GM12878 (cell line): ENCODE measurements at regions not wholly inside any gene's neighbourhood (a gene's known extent, or its start where the extent isn't known, plus 50 kb on each side); places are given as distances from the start of the nearest gene placed in this dataset.

Experiments
- ATAC-seq: fragments of 200-7000 bp; cut with Tn5 transposase; 3 replicates; pipeline ENCODE4 v1.9.1; 2020; ENCODE audit warnings: mild to moderate bottlenecking, moderate library complexity
- BruUV-seq: library from RNA; stranded (reverse); fragments of 400-500 nt; replicated peaks from 2 replicates; lab custom pipeline; 2021; lab: Mats Ljungman, UMichigan
- CTCF ChIA-PET: fragments of 300-600 bp; sonication (Branson Sonifier 250); formaldehyde crosslinking; extraction: SDS; loops from one replicate; lab custom pipeline; 2021; ENCODE audit warnings: inconsistent platforms; lab: Yijun Ruan, JAX
- POLR2A ChIA-PET: fragments of 350-600 bp; formaldehyde crosslinking; extraction: SDS; loops from one replicate; lab custom pipeline; 2021; ENCODE audit warnings: inconsistent platforms; lab: Charles Lee
- RAD21 ChIA-PET: fragments of 300-600 bp; sonication (Branson Sonifier 250); formaldehyde crosslinking; loops from one replicate; lab custom pipeline; 2023; ENCODE audit warnings: antibody characterized with exemption; ENCODE audit not compliant: unreplicated experiment; lab: Charles Lee
- SMC1A ChIA-PET: fragments of 300-600 bp; sonication (Branson Sonifier 250); formaldehyde crosslinking; loops from one replicate; lab custom pipeline; 2023; ENCODE audit not compliant: unreplicated experiment, uncharacterized antibody; lab: Charles Lee
- DNase-seq: peaks from one replicate; pipeline ENCODE4 v3.0.0-alpha.2; 2011; ENCODE audit warnings: low read depth, low spot score
- FAIRE-seq: peaks from 3 replicates; lab custom pipeline; 2011; peaks lifted over from hg19 to GRCh38; lab: Jason Lieb, UNC
- H2AFZ ChIP-seq: 2 replicates; pipeline ENCODE4 v1.6.0; 2011; ENCODE audit warnings: low read depth, low read length, control low read depth; ENCODE audit not compliant: control insufficient read depth
- H3K27ac ChIP-seq: 2 replicates; pipeline ENCODE4 v1.5.1; 2011; ENCODE audit warnings: control low read depth; ENCODE audit not compliant: control insufficient read depth, insufficient read depth
- H3K27me3 ChIP-seq, 2 experiments: replicated peaks in 1 of 2; 2 replicates each; pipeline versions ENCODE4 v1.6.0 to v1.6.1; 2011; ENCODE audit warnings: low read length in 1 of 2; ENCODE audit not compliant: control insufficient read depth in 2 of 2, insufficient read depth in 2 of 2
- H3K36me3 ChIP-seq, 2 experiments: 2 replicates each; pipeline ENCODE4 v1.5.1; 2011; ENCODE audit warnings: low read length in 1 of 2; ENCODE audit not compliant: control insufficient read depth in 2 of 2, insufficient read depth in 2 of 2
- H3K4me1 ChIP-seq: 2 replicates; pipeline ENCODE4 v1.6.1; 2011; ENCODE audit warnings: mild to moderate bottlenecking, low read length, moderate library complexity, mixed read lengths; ENCODE audit not compliant: control insufficient read depth, insufficient read depth
- H3K4me2 ChIP-seq: 2 replicates; pipeline ENCODE4 v1.6.0; 2011; ENCODE audit warnings: control low read depth; ENCODE audit not compliant: control insufficient read depth, insufficient read depth
- H3K4me3 ChIP-seq: fragments of 200-600 bp; sonication (generic); 2 replicates; pipeline ENCODE4 v1.5.1; 2016
- H3K79me2 ChIP-seq: 2 replicates; pipeline ENCODE4 v1.6.0; 2011; ENCODE audit warnings: low read length; ENCODE audit not compliant: control insufficient read depth, insufficient read depth
- H3K9ac ChIP-seq: 2 replicates; pipeline ENCODE4 v1.8.0; 2011; ENCODE audit warnings: low read length, control low read depth, mixed read lengths; ENCODE audit not compliant: control insufficient read depth, insufficient read depth
- H3K9me3 ChIP-seq: replicated peaks from 3 replicates; pipeline ENCODE4 v1.5.1; 2011; ENCODE audit warnings: mild to moderate bottlenecking, low read length; ENCODE audit not compliant: control insufficient read depth, insufficient read depth
- H4K20me1 ChIP-seq: 2 replicates; pipeline ENCODE4 v1.6.0; 2011; ENCODE audit not compliant: control insufficient read depth, insufficient read depth
- ASH2L ChIP-seq: fragments of 300-600, 200-600 bp; sonication (generic); IDR thresholded peaks from 2 replicates; pipeline ENCODE4 v1.6.1; 2017; ENCODE audit warnings: low read depth, mild to moderate bottlenecking, borderline replicate concordance
- MTA3 ChIP-seq: IDR thresholded peaks from 2 replicates; pipeline ENCODE4 v1.6.1; 2012; ENCODE audit warnings: low read length, inconsistent platforms, borderline replicate concordance
- PAX8 ChIP-seq: fragments of 450-650 bp; IDR thresholded peaks from 2 replicates; pipeline ENCODE4 v1.6.1; 2017; ENCODE audit warnings: mild to moderate bottlenecking, moderate library complexity
- SREBF2 ChIP-seq: IDR thresholded peaks from 2 replicates; pipeline ENCODE4 v1.6.1; 2012; ENCODE audit warnings: mild to moderate bottlenecking, low read length
- ZSCAN29 ChIP-seq: fragments of 450-650 bp; IDR thresholded peaks from 2 replicates; pipeline ENCODE4 v1.6.1; 2017; ENCODE audit warnings: mild to moderate bottlenecking, moderate library complexity
- WGBS: methylation state at CpG from one replicate; pipeline ENCODE4 v1.1.6; 2016; ENCODE audit warnings: low lambda C conversion rate; ENCODE audit not compliant: insufficient replicate concordance, insufficient coverage; ENCODE audit errors: missing lambda C conversion rate; 5-methylcytosine and 5-hydroxymethylcytosine counted together
- in situ Hi-C: fragments of 300-500 bp; cut with MboI; formaldehyde crosslinking; loops from 9 replicates; pipeline ENCODE4 v1.14.3; 2018; ENCODE audit warnings: mixed read lengths
- intact Hi-C: fragments of 100-400 bp; cut with micrococcal nuclease; formaldehyde crosslinking; loops from one replicate; pipeline ENCODE4 v1.14.2; 2022; ENCODE audit not compliant: unreplicated experiment
- TF ChIP-seq, protein P1 (sequence below): IDR thresholded peaks from 2 replicates; pipeline ENCODE4 v1.6.1; 2011; ENCODE audit warnings: low read depth, low read length, improper control_type of control experiment, borderline replicate concordance
- TF ChIP-seq, protein P2 (sequence below): IDR thresholded peaks from 2 replicates; pipeline ENCODE4 v1.6.1; 2012; ENCODE audit warnings: improper control_type of control experiment, low read depth, low read length; ENCODE audit not compliant: insufficient replicate concordance
- TF ChIP-seq, protein P3 (sequence below), 3 experiments: IDR thresholded peaks in 2 of 3; conservative IDR thresholded peaks in 1 of 3; 2 replicates each; pipeline ENCODE4 v1.5.1; 2011; ENCODE audit warnings: low read depth in 3 of 3, low read length in 3 of 3, mild to moderate bottlenecking in 3 of 3, control low read depth in 2 of 3, moderate library complexity in 2 of 3, inconsistent platforms in 1 of 3, mixed read lengths in 1 of 3; ENCODE audit not compliant: control insufficient read depth in 2 of 3, insufficient read depth in 1 of 3; ENCODE audit errors: extremely low read depth in 1 of 3
- TF ChIP-seq, protein P4 (sequence below): IDR thresholded peaks from 2 replicates; pipeline ENCODE4 v1.6.1; 2012; ENCODE audit warnings: low read length, inconsistent platforms

DNA sequence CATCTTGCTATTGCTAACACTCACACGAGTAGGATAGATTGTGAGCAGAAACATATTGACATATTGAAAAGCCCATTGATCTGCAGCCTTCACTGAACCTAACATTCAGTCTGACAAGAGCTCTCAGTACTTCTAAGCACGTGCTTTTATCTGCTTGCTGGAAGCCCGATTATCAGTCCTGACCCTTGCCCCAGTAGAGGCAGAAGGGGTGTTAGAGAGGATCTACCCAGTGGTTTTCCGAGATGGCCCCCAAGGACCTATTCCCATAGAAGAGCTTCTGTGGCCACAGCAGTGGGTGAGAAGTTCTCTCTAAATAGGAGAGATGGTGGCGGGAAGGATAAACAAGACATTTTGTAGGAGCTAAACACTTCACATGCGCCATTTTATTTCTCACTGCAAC is 290.9 kb upstream of the MAF start:
- CTCF ChIA-PET: no interaction called here
- H3K27me3 ChIP-seq: 0 out of 4 replicates have a peak, but pooled peaks cover 0 to 2% of the 10 kb centered on the region in 2 experiments
- FAIRE-seq: no peak

More for the DNA sequence above, 290.9 kb upstream of the MAF start:
- H4K20me1 ChIP-seq: no peaks in the 10 kb centered on the region
- no peak overlapping the region for H3K9ac ChIP-seq
- H2AFZ ChIP-seq: no peak overlapping the region
- no peak overlapping the region for H3K4me3 ChIP-seq
- H3K27ac ChIP-seq: no peak overlapping the region
- TF ChIP-seq SREBF2 (no peak), MTA3 (no peak), ASH2L (no peak), ZSCAN29 (no peak), PAX8 (no peak)
- TF ChIP-seq, protein P1, sequence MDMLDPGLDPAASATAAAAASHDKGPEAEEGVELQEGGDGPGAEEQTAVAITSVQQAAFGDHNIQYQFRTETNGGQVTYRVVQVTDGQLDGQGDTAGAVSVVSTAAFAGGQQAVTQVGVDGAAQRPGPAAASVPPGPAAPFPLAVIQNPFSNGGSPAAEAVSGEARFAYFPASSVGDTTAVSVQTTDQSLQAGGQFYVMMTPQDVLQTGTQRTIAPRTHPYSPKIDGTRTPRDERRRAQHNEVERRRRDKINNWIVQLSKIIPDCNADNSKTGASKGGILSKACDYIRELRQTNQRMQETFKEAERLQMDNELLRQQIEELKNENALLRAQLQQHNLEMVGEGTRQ: no peak
- TF ChIP-seq, protein P2, sequence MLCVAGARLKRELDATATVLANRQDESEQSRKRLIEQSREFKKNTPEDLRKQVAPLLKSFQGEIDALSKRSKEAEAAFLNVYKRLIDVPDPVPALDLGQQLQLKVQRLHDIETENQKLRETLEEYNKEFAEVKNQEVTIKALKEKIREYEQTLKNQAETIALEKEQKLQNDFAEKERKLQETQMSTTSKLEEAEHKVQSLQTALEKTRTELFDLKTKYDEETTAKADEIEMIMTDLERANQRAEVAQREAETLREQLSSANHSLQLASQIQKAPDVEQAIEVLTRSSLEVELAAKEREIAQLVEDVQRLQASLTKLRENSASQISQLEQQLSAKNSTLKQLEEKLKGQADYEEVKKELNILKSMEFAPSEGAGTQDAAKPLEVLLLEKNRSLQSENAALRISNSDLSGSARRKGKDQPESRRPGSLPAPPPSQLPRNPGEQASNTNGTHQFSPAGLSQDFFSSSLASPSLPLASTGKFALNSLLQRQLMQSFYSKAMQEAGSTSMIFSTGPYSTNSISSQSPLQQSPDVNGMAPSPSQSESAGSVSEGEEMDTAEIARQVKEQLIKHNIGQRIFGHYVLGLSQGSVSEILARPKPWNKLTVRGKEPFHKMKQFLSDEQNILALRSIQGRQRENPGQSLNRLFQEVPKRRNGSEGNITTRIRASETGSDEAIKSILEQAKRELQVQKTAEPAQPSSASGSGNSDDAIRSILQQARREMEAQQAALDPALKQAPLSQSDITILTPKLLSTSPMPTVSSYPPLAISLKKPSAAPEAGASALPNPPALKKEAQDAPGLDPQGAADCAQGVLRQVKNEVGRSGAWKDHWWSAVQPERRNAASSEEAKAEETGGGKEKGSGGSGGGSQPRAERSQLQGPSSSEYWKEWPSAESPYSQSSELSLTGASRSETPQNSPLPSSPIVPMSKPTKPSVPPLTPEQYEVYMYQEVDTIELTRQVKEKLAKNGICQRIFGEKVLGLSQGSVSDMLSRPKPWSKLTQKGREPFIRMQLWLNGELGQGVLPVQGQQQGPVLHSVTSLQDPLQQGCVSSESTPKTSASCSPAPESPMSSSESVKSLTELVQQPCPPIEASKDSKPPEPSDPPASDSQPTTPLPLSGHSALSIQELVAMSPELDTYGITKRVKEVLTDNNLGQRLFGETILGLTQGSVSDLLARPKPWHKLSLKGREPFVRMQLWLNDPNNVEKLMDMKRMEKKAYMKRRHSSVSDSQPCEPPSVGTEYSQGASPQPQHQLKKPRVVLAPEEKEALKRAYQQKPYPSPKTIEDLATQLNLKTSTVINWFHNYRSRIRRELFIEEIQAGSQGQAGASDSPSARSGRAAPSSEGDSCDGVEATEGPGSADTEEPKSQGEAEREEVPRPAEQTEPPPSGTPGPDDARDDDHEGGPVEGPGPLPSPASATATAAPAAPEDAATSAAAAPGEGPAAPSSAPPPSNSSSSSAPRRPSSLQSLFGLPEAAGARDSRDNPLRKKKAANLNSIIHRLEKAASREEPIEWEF: no peak
- TF ChIP-seq, protein P3, sequence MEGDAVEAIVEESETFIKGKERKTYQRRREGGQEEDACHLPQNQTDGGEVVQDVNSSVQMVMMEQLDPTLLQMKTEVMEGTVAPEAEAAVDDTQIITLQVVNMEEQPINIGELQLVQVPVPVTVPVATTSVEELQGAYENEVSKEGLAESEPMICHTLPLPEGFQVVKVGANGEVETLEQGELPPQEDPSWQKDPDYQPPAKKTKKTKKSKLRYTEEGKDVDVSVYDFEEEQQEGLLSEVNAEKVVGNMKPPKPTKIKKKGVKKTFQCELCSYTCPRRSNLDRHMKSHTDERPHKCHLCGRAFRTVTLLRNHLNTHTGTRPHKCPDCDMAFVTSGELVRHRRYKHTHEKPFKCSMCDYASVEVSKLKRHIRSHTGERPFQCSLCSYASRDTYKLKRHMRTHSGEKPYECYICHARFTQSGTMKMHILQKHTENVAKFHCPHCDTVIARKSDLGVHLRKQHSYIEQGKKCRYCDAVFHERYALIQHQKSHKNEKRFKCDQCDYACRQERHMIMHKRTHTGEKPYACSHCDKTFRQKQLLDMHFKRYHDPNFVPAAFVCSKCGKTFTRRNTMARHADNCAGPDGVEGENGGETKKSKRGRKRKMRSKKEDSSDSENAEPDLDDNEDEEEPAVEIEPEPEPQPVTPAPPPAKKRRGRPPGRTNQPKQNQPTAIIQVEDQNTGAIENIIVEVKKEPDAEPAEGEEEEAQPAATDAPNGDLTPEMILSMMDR (IDR thresholded peaks at IDR 0.05 in 2 of 3, conservative IDR thresholded peaks at IDR 0.05 in 1 of 3; ENCODE audit: control insufficient read depth in 2 of 3, extremely low read depth in 1 of 3, insufficient read depth in 1 of 3, low read depth in 3 of 3, low read length in 3 of 3): no peak
- TF ChIP-seq, protein P4, sequence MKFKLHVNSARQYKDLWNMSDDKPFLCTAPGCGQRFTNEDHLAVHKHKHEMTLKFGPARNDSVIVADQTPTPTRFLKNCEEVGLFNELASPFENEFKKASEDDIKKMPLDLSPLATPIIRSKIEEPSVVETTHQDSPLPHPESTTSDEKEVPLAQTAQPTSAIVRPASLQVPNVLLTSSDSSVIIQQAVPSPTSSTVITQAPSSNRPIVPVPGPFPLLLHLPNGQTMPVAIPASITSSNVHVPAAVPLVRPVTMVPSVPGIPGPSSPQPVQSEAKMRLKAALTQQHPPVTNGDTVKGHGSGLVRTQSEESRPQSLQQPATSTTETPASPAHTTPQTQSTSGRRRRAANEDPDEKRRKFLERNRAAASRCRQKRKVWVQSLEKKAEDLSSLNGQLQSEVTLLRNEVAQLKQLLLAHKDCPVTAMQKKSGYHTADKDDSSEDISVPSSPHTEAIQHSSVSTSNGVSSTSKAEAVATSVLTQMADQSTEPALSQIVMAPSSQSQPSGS: no peak
- BruUV-seq: no TSS peak
- WGBS: 44% methylated on average over 6 of the region's 6 CpGs
- ATAC-seq: no peak
- H3K79me2 ChIP-seq: no peaks in the 10 kb centered on the region
- H3K4me1 ChIP-seq: no peaks in the 10 kb centered on the region
- H3K9me3 ChIP-seq: no peaks in the 10 kb centered on the region
- no peak for DNase-seq
- H3K36me3 ChIP-seq: no peaks in the 10 kb centered on the region
- ChIA-PET SMC1A (no interaction called here), POLR2A (no interaction called here), RAD21 (no interaction called here)
- in situ Hi-C loops (no loop called here), intact Hi-C loops (no loop called here)
- no peak overlapping the region for H3K4me2 ChIP-seq
